Kidney epithelial cell (primary cell): ENCODE measurements at regions not wholly inside any gene's neighbourhood (a gene's known extent, or its start where the extent isn't known, plus 50 kb on each side); places are given as distances from the start of the nearest gene placed in this dataset.

ENCODE experiments used
- DNase-seq: peaks from one replicate; pipeline ENCODE4 v3.0.0-alpha.2; 2010; ENCODE audit warnings: low read depth
- H3K27me3 ChIP-seq: 2 replicates; pipeline ENCODE4 v1.6.0; 2011; ENCODE audit warnings: low read length; ENCODE audit not compliant: control insufficient read depth, insufficient read depth
- H3K36me3 ChIP-seq: 2 replicates; pipeline ENCODE4 v1.5.1; 2011; ENCODE audit warnings: low read length; ENCODE audit not compliant: control insufficient read depth, insufficient read depth
- H3K4me3 ChIP-seq: 2 replicates; pipeline ENCODE4 v1.5.1; 2011; ENCODE audit warnings: low read depth, mild to moderate bottlenecking, control low read depth, low read length
- TF ChIP-seq, protein P1 (sequence below): IDR thresholded peaks from 2 replicates; pipeline ENCODE4 v1.5.1; 2011; ENCODE audit warnings: mild to moderate bottlenecking, moderate library complexity, low read length, control low read depth, inconsistent platforms; ENCODE audit not compliant: insufficient read depth, poor library complexity, severe bottlenecking

- Histone ChIP-seq H3K4me3 (no peak overlapping the region), H3K27me3 (no peaks in the 10 kb centered on the region), H3K36me3 (no peaks in the 10 kb centered on the region)
- DNase-seq, result no peak
- TF ChIP-seq, protein P1, sequence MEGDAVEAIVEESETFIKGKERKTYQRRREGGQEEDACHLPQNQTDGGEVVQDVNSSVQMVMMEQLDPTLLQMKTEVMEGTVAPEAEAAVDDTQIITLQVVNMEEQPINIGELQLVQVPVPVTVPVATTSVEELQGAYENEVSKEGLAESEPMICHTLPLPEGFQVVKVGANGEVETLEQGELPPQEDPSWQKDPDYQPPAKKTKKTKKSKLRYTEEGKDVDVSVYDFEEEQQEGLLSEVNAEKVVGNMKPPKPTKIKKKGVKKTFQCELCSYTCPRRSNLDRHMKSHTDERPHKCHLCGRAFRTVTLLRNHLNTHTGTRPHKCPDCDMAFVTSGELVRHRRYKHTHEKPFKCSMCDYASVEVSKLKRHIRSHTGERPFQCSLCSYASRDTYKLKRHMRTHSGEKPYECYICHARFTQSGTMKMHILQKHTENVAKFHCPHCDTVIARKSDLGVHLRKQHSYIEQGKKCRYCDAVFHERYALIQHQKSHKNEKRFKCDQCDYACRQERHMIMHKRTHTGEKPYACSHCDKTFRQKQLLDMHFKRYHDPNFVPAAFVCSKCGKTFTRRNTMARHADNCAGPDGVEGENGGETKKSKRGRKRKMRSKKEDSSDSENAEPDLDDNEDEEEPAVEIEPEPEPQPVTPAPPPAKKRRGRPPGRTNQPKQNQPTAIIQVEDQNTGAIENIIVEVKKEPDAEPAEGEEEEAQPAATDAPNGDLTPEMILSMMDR, result no peak
Measured at GRCh38 chr10:21463436-21463835, 62.0 kb downstream of the SKIDA1 start.

- TF ChIP-seq, protein P1, result no peak
- no peak for DNase-seq
- Histone ChIP-seq H3K27me3 (no peaks in the 10 kb centered on the region), H3K36me3 (no peaks in the 10 kb centered on the region), H3K4me3 (no peak overlapping the region)
Measured at GRCh38 chr10:21458126-21458871, 67.2 kb downstream of the SKIDA1 start.

GRCh38 chr10:21456160-21456559 is 69.3 kb downstream of the SKIDA1 start:
- Histone ChIP-seq H3K4me3 (no peak overlapping the region), H3K27me3 (no peaks in the 10 kb centered on the region), H3K36me3 (no peaks in the 10 kb centered on the region)
- TF ChIP-seq, protein P1, result no peak
- DNase-seq, result no peak

DNA sequence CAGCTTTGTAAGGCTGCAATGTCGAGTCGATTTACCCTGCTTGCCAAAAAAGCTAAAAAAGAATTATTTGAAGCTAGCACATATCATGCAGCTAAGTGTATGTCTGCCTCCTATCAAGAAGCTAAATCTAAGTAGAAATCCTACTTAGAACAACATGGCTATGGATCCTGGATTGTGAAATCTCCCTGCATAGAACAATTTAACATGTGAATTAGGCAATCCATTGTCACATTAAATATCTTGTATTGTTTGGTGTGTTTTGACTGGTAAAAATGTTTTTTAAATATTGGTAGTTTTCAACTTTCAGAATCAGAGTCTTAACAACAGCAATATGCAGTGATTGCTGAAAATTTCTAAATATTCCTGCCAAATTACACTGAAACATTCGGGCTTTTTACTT is 73.3 kb downstream of the SKIDA1 start:
- no peak for DNase-seq
- Histone ChIP-seq H3K36me3 (no peaks in the 10 kb centered on the region), H3K27me3 (no peaks in the 10 kb centered on the region), H3K4me3 (no peak overlapping the region)
- TF ChIP-seq, protein P1, result no peak

DNA sequence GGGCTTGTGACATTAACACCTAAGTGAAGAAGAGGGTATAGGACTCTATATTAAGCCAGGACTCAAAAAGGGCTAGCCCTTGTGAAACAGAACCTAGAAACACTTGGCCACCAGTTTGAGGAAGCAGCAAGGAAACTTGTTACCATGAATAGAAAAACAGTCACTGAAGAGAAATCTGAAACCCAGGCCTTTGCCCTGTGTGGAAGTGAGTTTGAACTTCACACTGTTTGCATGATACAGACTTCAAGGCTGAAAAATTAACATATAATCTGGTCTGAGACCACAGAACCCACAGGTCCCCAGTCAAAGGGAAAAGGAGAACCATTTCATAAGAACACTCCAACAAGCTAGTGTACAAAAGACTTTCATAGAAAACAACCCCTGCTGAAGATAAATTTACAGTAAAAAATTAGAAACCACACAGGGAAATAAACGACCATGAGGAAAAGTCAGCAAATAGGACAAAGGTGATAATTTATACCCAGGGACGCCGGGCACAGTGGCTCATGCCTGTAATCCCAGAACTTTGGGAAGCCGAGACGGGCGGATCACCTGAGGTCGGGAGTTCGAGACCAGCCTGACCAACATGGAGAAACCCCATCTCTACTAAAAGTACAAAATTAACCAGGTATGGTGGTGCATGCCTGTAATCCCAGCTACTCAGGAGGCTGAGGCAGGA is 76.1 kb downstream of the SKIDA1 start:
- Histone ChIP-seq H3K4me3 (no peak overlapping the region), H3K36me3 (no peaks in the 10 kb centered on the region), H3K27me3 (no peaks in the 10 kb centered on the region)
- DNase-seq, result no peak
- TF ChIP-seq, protein P1, result no peak

GRCh38 chr10:21445163-21445562 is 80.3 kb downstream of the SKIDA1 start:
- H3K4me3 ChIP-seq, result no peak overlapping the region
- no peak for DNase-seq
- TF ChIP-seq, protein P1, result no peak
- no peaks in the 10 kb centered on the region for H3K27me3 ChIP-seq
- H3K36me3 ChIP-seq, result no peaks in the 10 kb centered on the region
